GM18511 (cell line): ENCODE measurements at regions not wholly inside any gene's neighbourhood (a gene's known extent, or its start where the extent isn't known, plus 50 kb on each side); places are given as distances from the start of the nearest gene placed in this dataset.

ENCODE experiments used
- ATAC-seq: cut with Tn5 transposase; IDR thresholded peaks from one replicate; pipeline ENCODE4 v1.9.1; 2021; ENCODE audit warnings: mild to moderate bottlenecking, moderate library complexity; ENCODE audit not compliant: unreplicated experiment

DNA sequence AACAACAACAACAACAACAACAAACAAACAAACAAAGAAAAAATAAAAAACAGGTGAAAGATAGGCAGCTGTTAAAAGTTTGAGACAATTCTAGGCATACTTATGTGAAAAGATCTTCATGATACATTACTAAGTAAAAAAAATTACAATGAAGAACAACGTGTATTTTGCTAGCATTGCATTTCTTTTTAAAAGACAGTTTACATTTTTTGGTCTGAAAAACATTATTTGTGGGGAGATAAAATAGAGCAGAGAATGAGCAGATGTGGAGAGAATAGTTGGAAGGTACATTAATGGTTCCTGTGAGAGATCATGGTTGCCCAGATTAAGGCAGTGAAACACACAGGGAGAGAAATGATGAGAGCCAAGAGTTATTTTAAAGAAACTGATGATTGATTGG is 210.2 kb upstream of the MKLN1 start:
- ATAC-seq, result no peak

- ATAC-seq, result no peak
Observed at GRCh38 chr7:131119381-131119780, 208.3 kb upstream of the MKLN1 start.

GRCh38 chr7:131122394-131122793 is 205.3 kb upstream of the MKLN1 start:
- no peak for ATAC-seq

- peak; percentile 90 for ATAC-seq
Observed at GRCh38 chr7:131124001-131124629, 203.6 kb upstream of the MKLN1 start.

GRCh38 chr7:131124867-131125266 is 202.8 kb upstream of the MKLN1 start:
- no peak for ATAC-seq

DNA sequence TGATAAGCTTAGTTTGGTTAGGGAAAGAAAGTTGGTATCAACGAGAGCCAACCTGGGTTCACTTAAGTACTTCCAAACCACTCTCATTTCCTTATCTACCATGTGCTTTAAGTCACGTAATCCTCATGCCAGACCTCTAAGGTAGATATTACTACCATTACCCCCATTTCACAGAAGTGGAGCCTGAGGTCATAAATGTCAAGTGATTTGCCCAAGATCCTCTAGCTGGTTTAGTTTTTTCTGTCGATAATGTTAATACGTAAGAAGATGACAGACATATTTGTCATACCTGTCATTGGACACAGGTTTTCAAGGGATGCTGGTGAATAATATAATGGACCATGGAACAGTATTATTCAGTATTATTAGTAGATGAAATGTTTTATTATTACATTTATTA is 197.4 kb upstream of the MKLN1 start:
- no peak for ATAC-seq

DNA sequence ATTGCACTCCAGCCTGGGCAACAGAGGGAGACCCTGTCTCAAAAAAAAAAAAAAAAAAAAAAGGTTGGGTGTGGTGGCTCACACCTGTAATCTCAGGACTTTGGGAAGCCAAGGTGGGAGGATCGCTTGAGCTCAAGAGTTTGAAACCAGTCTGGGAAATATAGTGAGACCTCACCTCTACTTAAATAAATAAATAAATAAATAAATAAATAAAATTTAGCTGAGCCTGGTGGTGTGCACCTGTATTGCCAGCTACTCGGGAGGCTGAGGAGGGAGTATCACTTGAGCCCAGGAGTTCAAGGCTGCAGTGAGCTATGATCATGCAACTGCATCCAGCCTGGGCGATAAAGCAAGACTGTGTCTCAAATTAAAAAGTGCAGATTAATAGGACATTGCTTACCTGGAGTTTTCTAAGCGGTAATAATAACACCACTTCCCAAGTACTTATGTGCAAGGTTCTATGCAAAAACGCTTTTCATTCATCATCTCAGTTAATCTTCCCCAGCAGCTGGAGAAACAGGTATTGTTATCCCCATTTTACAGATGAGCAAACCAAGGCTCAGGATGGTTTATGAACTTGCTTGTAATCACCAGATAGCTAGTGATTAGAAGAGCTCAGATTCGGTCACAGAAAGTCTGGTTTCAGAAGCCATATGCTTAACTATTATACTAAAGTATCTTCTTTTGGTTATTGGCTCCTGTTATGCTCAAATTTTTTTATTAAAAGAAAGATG is 196.5 kb upstream of the MKLN1 start:
- no peak for ATAC-seq

DNA sequence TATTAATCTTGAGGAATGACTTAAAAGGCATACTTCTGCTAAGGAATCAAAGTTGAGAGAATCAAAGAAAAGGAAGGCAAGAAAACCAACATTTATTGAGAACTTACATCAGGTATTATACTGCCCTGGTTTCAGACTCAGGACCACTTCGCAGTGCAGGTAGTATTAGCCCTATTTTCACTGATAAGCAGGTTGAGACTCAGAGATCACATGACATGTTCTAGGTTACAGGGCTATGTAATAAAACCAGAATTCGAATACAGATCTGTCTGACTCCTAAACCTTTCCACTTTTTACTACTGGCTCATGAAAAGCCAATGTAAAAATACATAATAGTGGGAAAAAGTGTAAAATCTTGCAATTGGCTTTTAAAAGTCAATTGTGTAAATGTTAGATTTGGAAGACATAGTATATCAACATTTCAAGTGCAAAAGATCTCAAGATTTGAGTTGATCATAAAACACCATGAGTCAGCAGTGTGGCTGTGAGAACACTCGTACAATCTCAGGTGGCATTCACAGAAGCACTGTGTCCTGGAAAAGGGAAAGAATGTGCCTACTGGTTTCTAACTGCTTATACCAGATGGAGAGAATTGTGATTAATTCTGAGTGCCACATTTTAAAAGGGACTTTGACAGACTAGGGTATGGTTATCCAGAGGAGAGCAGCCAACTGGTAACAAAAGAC is 195.8 kb upstream of the MKLN1 start:
- ATAC-seq, result no peak

DNA sequence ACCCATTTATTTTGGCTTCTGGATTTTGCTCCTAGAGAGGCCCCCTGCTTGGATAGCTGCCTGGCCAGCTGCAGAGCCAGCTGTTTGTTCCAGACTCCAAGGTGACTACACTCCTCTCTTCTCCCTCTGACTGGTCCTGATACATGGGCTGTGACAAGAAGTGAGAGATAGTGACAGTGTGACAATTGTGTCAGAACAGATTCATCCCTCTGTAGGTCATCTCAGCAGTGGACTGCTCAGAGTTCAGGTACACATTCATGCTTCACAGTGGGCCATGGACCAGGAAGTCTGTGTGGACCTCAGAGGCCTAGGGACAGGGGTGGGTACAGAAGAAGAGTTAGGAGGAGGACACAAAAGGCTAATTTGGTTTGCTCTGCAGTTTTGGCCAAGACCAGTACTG is 188.2 kb upstream of the MKLN1 start:
- no peak for ATAC-seq

DNA sequence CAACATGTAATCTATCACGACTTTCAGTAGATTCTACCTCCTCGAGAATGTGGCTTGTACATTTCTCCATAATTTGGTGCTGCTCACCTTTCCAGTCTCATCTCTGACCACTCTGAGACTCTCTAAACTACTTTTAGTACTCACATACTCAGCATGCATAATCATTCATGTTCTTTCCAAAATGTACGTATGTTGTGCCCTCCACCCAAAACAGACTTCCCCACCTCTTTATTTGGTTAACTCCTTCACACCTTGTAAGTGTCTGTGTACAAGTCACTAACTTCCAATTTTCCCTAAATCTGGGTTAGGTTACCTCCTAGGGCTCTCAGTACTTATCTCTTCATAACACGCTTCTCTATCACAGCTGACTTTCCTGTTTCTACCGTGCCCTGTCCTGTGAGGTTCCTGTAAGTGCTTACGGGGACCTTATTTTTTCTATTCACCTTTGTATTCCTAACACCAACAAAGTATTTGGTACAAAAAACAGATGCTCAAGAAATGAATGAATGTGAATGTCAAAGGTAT is 186.2 kb upstream of the MKLN1 start:
- no peak for ATAC-seq

DNA sequence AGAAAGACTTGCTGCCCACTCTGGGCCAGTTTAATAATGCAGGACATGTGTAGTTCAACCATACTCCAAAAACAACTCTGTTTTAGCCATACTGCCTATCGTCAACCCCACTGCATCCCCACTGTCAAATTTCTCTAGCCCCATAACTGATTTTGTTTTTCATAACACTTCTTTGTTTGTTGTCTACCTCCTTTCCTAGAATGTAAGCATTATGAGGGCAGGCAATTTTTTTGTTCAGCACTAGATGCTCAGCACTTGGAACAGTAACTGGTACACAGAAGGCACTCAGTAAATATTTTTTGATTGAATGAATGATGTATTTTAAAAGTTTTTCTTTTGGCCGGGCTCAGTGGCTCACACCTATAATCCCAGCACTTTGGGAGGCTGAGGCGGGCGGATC is 183.8 kb upstream of the MKLN1 start:
- ATAC-seq, result no peak

- ATAC-seq, result no peak
Observed at GRCh38 chr7:131145026-131145425, 182.7 kb upstream of the MKLN1 start.

GRCh38 chr7:131145770-131146169 is 181.9 kb upstream of the MKLN1 start:
- no peak for ATAC-seq

DNA sequence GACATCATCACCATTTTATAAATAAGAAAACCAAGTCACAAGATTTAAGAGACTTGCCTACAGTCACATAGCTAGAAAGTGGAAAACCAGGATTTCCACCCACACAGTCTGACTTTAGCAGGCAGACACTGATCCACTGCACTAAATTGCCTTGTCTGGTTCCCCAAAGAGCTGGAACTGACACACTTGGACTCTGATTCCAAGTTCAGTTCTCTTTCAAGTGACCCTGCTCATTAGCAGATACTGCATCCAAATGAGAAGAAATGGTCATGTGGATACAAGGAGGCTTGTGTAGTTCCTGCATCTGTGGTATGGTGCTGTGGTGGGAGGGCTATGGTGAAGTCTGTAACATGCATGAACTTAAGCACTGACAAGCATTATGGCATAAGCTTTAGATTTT is 180.1 kb upstream of the MKLN1 start:
- no peak for ATAC-seq

DNA sequence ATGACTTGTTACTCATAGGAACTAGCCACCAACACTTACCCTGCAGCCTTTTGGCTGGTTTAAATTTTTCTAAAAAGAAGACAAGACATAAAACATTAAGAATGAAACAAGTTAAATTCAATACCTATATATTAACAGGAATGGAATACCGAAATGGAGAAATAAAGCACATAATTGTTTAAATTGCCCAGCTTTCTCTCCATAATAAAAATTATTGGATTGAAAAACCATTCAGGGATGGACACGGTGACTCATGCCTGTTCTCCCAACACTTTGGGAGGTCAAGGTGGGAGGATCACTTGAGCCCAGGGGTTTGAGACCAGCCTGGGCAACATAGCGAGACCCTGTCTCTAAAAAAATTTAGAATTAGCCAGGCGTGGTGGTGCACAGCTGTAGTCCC is 179.4 kb upstream of the MKLN1 start:
- no peak for ATAC-seq

- ATAC-seq, result no peak
Observed at GRCh38 chr7:131148708-131149428, 178.8 kb upstream of the MKLN1 start.

- ATAC-seq, result no peak
Observed at GRCh38 chr7:131149429-131149773, 178.3 kb upstream of the MKLN1 start.

DNA sequence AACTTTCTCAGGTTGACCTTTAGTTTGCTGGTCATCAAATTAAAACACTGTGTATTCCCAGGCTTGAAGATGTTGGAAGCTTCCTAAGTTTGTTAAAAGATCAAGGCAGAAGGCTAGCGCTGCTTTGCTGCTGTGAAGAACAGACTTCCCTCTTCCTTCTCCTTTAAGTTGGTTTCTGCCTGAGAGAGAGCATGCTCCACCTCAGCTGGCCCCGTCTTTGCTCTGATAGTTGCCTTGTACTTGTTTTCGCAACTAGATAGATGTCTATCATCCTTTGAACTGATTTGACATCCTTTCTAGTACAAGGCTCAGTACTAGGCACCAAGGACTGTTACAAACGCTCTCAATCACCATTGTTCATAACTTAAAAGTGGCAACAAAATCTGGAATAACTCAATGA is 177.8 kb upstream of the MKLN1 start:
- ATAC-seq, result no peak

DNA sequence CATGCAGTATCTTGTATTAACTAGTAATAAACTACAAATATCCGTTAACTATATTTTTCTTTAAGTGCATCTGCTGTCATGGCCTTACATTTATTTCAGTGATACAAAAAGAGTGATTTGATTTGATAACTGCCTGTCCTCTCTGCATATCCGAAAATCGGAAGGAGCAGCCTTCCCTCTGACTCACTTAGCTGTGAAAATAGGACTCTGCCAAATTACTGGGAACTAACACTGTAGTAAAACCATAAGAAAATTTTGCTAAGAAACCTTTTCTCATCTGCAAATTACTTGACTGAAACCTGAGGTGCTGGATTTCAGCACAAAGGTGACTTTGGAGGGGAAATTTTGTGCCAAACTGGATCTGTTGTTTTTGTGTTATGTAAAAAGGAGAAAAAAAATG is 176.6 kb upstream of the MKLN1 start:
- no peak for ATAC-seq

GRCh38 chr7:131152766-131153165 is 174.9 kb upstream of the MKLN1 start:
- ATAC-seq, result no peak

- ATAC-seq, result no peak
Observed at GRCh38 chr7:131154380-131154779, 173.3 kb upstream of the MKLN1 start.
